Keratinocyte (primary cell): ENCODE measurements at regions not wholly inside any gene's neighbourhood (a gene's known extent, or its start where the extent isn't known, plus 50 kb on each side); places are given as distances from the start of the nearest gene placed in this dataset.

Experiments used
- EZH2 ChIP-seq: IDR thresholded peaks from one replicate; pipeline ENCODE4 v1.6.1; 2012; ENCODE audit warnings: inconsistent platforms, mild to moderate bottlenecking, low read length, moderate library complexity
- TF ChIP-seq, protein P1 (sequence below), 3 experiments: IDR thresholded peaks in 1 of 3; conservative IDR thresholded peaks in 1 of 3; optimal IDR thresholded peaks in 1 of 3; 2 replicates in 2 of 3; 3 replicates in 1 of 3; pipeline versions ENCODE3 to v1.5.1; 2011; ENCODE audit warnings: low read length in 3 of 3, mild to moderate bottlenecking in 3 of 3, moderate library complexity in 2 of 3, control low read depth in 1 of 3, inconsistent platforms in 1 of 3; ENCODE audit not compliant: insufficient read depth in 2 of 3; ENCODE audit errors: extremely low read depth in 1 of 3

- TF ChIP-seq EZH2 = no peak
- TF ChIP-seq, protein P1, sequence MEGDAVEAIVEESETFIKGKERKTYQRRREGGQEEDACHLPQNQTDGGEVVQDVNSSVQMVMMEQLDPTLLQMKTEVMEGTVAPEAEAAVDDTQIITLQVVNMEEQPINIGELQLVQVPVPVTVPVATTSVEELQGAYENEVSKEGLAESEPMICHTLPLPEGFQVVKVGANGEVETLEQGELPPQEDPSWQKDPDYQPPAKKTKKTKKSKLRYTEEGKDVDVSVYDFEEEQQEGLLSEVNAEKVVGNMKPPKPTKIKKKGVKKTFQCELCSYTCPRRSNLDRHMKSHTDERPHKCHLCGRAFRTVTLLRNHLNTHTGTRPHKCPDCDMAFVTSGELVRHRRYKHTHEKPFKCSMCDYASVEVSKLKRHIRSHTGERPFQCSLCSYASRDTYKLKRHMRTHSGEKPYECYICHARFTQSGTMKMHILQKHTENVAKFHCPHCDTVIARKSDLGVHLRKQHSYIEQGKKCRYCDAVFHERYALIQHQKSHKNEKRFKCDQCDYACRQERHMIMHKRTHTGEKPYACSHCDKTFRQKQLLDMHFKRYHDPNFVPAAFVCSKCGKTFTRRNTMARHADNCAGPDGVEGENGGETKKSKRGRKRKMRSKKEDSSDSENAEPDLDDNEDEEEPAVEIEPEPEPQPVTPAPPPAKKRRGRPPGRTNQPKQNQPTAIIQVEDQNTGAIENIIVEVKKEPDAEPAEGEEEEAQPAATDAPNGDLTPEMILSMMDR (optimal IDR thresholded peaks at IDR 0.05 in 1 of 3, IDR thresholded peaks at IDR 0.05 in 1 of 3, conservative IDR thresholded peaks at IDR 0.05 in 1 of 3; ENCODE audit: extremely low read depth in 1 of 3, insufficient read depth in 2 of 3, low read length in 3 of 3) = no peak
These were observed 137.1 kb upstream of the THBS1 start for GRCh38 chr15:39443659-39444219.
